Gastrocnemius medialis (tissue), 4 donors: ENCODE measurements at regions not wholly inside any gene's neighbourhood (a gene's known extent, or its start where the extent isn't known, plus 50 kb on each side); places are given as distances from the start of the nearest gene placed in this dataset.

ENCODE experiments used
- ATAC-seq, 2 donors: fragments of 150-250 bp; one replicate each; pipeline ENCODE4 v1.9.1; 2016
- DNase-seq, 2 donors: peaks; one replicate each; pipeline ENCODE4 v3.0.0-alpha.2; 2019
- H3K27ac ChIP-seq, 4 donors: fragments of 200-600 bp; sonication (generic); 1 replicate in 1 of 4; 2 replicates in 3 of 4; pipeline ENCODE4 v1.5.1; 2016 to 2018; ENCODE audit warnings: mild to moderate bottlenecking in 2 of 4, moderate library complexity in 1 of 4
- H3K27me3 ChIP-seq, 3 donors: fragments of 200-600 bp; sonication (generic) in 2 of 3; 1 replicate in 1 of 3; 2 replicates in 2 of 3; pipeline versions ENCODE4 v1.5.1 to v1.6.0; 2016 to 2019; ENCODE audit warnings: mild to moderate bottlenecking in 1 of 3, moderate library complexity in 1 of 3
- H3K36me3 ChIP-seq, 2 donors: fragments of 200-600 bp; sonication (generic) in 1 of 2; one replicate each; pipeline ENCODE4 v1.5.1; 2017 to 2018
- H3K4me1 ChIP-seq, 2 donors: fragments of 200-600 bp; sonication (generic) in 1 of 2; one replicate each; pipeline ENCODE4 v1.5.1; 2016 to 2017; ENCODE audit warnings: mild to moderate bottlenecking in 2 of 2
- H3K4me3 ChIP-seq, 4 donors: fragments of 200-600 bp; sonication (generic) in 3 of 4; 1 replicate in 1 of 4; 2 replicates in 3 of 4; pipeline ENCODE4 v1.5.1; 2016 to 2019; ENCODE audit warnings: mild to moderate bottlenecking in 2 of 4
- H3K9me3 ChIP-seq, 3 donors: fragments of 200-600 bp; sonication (generic) in 2 of 3; 1 replicate in 1 of 3; 2 replicates in 2 of 3; pipeline ENCODE4 v1.5.1; 2016 to 2019
- CTCF ChIP-seq, 5 experiments: fragments of 450-650 bp in 3 of 5; fragments of 200-600 bp in 2 of 5; sonication (generic) in 2 of 5; IDR thresholded peaks in 4 of 5; conservative IDR thresholded peaks in 1 of 5; 1 replicate in 4 of 5; 2 replicates in 1 of 5; pipeline ENCODE4 v1.5.1; 2016 to 2019; ENCODE audit warnings: antibody characterized with exemption in 5 of 5, mild to moderate bottlenecking in 3 of 5, moderate library complexity in 3 of 5
- POLR2A ChIP-seq, 2 donors: fragments of 450-650 bp; IDR thresholded peaks; one replicate each; pipeline ENCODE4 v1.6.1; 2017; ENCODE audit warnings: antibody characterized with exemption in 2 of 2, mild to moderate bottlenecking in 2 of 2, moderate library complexity in 2 of 2
- in situ Hi-C, 4 donors: fragments of 200-750 bp; cut with MboI; loops; one replicate each; pipeline versions ENCODE4 v1.15.0 to v1.8.0; 2017; ENCODE audit warnings: low sequenced_read_pairs in 4 of 4
- intact Hi-C: fragments of 100-400 bp; cut with DNase I; formaldehyde crosslinking; loops from one replicate; pipeline ENCODE4 v1.15.1; 2023; ENCODE audit warnings: low total_unique reads

- no peaks in the 10 kb centered on the region for H3K36me3 ChIP-seq
- intact Hi-C loops: no loop called here
- no peaks in the 10 kb centered on the region for H3K9me3 ChIP-seq
- no peak for DNase-seq
- H3K4me3 ChIP-seq: no peak overlapping the region
- H3K27ac ChIP-seq: no peak overlapping the region
- H3K4me1 ChIP-seq: peaks cover 7 to 23% of the 10 kb centered on the region in 2 donors
- no peak for ATAC-seq
- TF ChIP-seq POLR2A (IDR thresholded peaks at IDR 0.05) (no peak), CTCF (IDR thresholded peaks at IDR 0.05 in 4 of 5, conservative IDR thresholded peaks at IDR 0.05 in 1 of 5) (no peak)
- in situ Hi-C loops: no loop called here
- no peaks in the 10 kb centered on the region for H3K27me3 ChIP-seq
Measured at GRCh38 chr21:27086630-27087029, 119.7 kb upstream of the ADAMTS5 start.

DNA sequence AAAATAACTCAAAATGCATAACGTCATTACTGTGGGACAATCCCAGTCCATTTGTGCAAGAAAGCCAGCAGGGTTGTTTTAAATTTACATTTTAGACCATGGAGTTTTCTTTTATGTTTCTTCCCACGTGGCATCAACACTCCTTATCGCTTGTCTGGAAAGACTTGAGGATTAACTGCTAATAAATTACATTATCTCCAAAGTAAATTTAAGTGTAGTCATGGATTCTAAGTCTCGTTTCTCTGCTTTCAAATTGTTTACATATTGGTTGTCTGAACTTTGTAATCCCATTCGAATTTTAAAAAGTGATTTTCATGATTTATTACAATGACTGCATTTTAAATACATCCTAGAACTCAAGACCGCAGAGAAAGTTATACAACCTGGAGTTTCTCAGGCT, 119.3 kb upstream of the ADAMTS5 start:
- no peaks in the 10 kb centered on the region for H3K27me3 ChIP-seq
- in situ Hi-C loops: no loop called here
- H3K36me3 ChIP-seq: no peaks in the 10 kb centered on the region
- DNase-seq (no peak), ATAC-seq (no peak)
- H3K4me3 ChIP-seq: no peak overlapping the region
- TF ChIP-seq CTCF (IDR thresholded peaks at IDR 0.05 in 4 of 5, conservative IDR thresholded peaks at IDR 0.05 in 1 of 5) (no peak), POLR2A (IDR thresholded peaks at IDR 0.05) (no peak)
- peaks cover 7 to 23% of the 10 kb centered on the region in 2 donors for H3K4me1 ChIP-seq
- intact Hi-C loops: no loop called here
- no peaks in the 10 kb centered on the region for H3K9me3 ChIP-seq
- peak overlapping the region in 3 of 4 donors; percentile 0 to 63 (median 37) for H3K27ac ChIP-seq

- DNase-seq (peak in 1 of 2 donors; percentile 4), ATAC-seq (peak; percentile 77 to 95)
- intact Hi-C loops: no loop called here
- peaks cover 7 to 23% of the 10 kb centered on the region in 2 donors for H3K4me1 ChIP-seq
- no peaks in the 10 kb centered on the region for H3K9me3 ChIP-seq
- in situ Hi-C loops: no loop called here
- peak overlapping the region in 3 of 4 donors; percentile 0 to 63 (median 37) for H3K27ac ChIP-seq
- no peaks in the 10 kb centered on the region for H3K27me3 ChIP-seq
- no peaks in the 10 kb centered on the region for H3K36me3 ChIP-seq
- no peak for TF ChIP-seq POLR2A (IDR thresholded peaks at IDR 0.05)
- TF ChIP-seq CTCF (IDR thresholded peaks at IDR 0.05 in 4 of 5, conservative IDR thresholded peaks at IDR 0.05 in 1 of 5): no peak
- no peak overlapping the region for H3K4me3 ChIP-seq
Measured at GRCh38 chr21:27085387-27085786, 118.5 kb upstream of the ADAMTS5 start.

DNA sequence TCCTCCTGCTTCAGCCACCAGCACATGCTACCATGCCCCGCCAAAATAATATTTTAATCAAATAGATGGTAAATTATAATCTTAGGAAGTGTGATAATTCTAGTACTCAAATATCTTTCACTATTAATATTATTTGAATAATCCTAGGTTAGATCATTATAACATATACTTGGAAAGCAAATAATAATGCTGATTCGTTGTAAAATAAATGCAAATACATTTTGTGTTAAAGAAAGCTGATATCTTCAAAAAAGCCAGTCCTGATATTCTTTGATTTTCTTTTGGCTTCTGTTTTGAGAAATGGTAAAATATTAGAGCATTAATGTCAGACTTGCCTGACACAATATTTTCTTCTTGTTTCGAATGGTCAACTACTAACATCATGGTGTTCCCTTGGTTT, 116.3 kb upstream of the ADAMTS5 start:
- no peak for DNase-seq
- Histone ChIP-seq H3K27me3 (no peaks in the 10 kb centered on the region), H3K36me3 (no peaks in the 10 kb centered on the region), H3K9me3 (no peaks in the 10 kb centered on the region), H3K4me3 (no peak overlapping the region), H3K4me1 (peaks cover 15 to 22% of the 10 kb centered on the region in 2 donors), H3K27ac (no peak overlapping the region)
- in situ Hi-C loops (no loop called here), intact Hi-C loops (no loop called here)
- ATAC-seq: no peak
- TF ChIP-seq CTCF (IDR thresholded peaks at IDR 0.05 in 4 of 5, conservative IDR thresholded peaks at IDR 0.05 in 1 of 5): no peak
- TF ChIP-seq POLR2A (IDR thresholded peaks at IDR 0.05): no peak

- no peak overlapping the region for H3K27ac ChIP-seq
- no peak for ATAC-seq
Measured at GRCh38 chr21:27082431-27083010, 115.6 kb upstream of the ADAMTS5 start.

More at GRCh38 chr21:27082431-27083010, 115.6 kb upstream of the ADAMTS5 start:
- intact Hi-C loops (no loop called here), in situ Hi-C loops (no loop called here)
- Histone ChIP-seq H3K9me3 (no peaks in the 10 kb centered on the region), H3K4me1 (peaks cover 20 to 25% of the 10 kb centered on the region in 2 donors), H3K36me3 (no peaks in the 10 kb centered on the region), H3K4me3 (no peak overlapping the region), H3K27me3 (no peaks in the 10 kb centered on the region)
- DNase-seq: no peak
- TF ChIP-seq POLR2A (IDR thresholded peaks at IDR 0.05): no peak
- TF ChIP-seq CTCF (IDR thresholded peaks at IDR 0.05 in 4 of 5, conservative IDR thresholded peaks at IDR 0.05 in 1 of 5): no peak
